ENCODE measurements at regions not wholly inside any gene's neighbourhood (a gene's known extent, or its start where the extent isn't known, plus 50 kb on each side); places are given as distances from the start of the nearest gene placed in this dataset.

DNA sequence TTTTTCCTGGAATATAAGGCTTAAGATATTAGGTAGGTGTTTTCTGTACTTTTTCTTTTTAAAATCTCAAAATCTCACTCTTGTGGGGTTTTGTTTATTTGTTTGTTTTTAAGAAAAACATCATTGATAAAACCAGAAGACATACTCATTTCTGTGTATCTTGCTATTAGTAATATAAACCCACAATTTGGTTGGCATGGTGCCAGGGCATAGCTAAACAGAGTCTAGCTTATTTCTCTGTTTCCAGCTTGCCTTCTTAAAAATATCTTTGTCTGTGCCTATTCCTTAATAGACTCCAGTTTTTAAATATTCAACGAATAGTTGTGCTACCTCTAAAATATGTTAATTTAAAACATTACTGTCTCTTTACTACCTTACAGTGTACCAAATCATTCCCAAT, 1121.9 kb upstream of the PCDH20 start:
- TF ChIP-seq, protein P1, sequence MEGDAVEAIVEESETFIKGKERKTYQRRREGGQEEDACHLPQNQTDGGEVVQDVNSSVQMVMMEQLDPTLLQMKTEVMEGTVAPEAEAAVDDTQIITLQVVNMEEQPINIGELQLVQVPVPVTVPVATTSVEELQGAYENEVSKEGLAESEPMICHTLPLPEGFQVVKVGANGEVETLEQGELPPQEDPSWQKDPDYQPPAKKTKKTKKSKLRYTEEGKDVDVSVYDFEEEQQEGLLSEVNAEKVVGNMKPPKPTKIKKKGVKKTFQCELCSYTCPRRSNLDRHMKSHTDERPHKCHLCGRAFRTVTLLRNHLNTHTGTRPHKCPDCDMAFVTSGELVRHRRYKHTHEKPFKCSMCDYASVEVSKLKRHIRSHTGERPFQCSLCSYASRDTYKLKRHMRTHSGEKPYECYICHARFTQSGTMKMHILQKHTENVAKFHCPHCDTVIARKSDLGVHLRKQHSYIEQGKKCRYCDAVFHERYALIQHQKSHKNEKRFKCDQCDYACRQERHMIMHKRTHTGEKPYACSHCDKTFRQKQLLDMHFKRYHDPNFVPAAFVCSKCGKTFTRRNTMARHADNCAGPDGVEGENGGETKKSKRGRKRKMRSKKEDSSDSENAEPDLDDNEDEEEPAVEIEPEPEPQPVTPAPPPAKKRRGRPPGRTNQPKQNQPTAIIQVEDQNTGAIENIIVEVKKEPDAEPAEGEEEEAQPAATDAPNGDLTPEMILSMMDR (IDR thresholded peaks at IDR 0.05; ENCODE audit: extremely low read depth in 1 of 2, insufficient read depth in 1 of 2, low read depth in 1 of 2, low read length in 2 of 2), result no peak
- no peak for TF ChIP-seq POLR2A (IDR thresholded peaks at IDR 0.05; ENCODE audit: low read depth, low read length)
- no peak for TF ChIP-seq POLR2AphosphoS5 (IDR thresholded peaks at IDR 0.05; ENCODE audit: insufficient read depth, low read depth, low read length)

Measured in endothelial cell of umbilical vein (primary cell).